ENCODE measurements at regions not wholly inside any gene's neighbourhood (a gene's known extent, or its start where the extent isn't known, plus 50 kb on each side); places are given as distances from the start of the nearest gene placed in this dataset.

GRCh38 chr18:76098674-76099411, 396.2 kb downstream of the ZNF516 start:
- DNase-seq (ENCODE audit: low spot score): no peak
- no peaks in the 10 kb centered on the region for H3K36me3 ChIP-seq (ENCODE audit: insufficient read depth, low read length)
- H3K9me2 ChIP-seq (ENCODE audit: insufficient read depth, low read length): no peaks in the 10 kb centered on the region
- H4K20me1 ChIP-seq (ENCODE audit: insufficient read depth, low read length): no peaks in the 10 kb centered on the region
- TF ChIP-seq CTCF (conservative IDR thresholded peaks at IDR 0.05; ENCODE audit: low read length): no peak
- TF ChIP-seq EZH2phosphoT487 (IDR thresholded peaks at IDR 0.05; ENCODE audit: borderline replicate concordance, low read depth, low read length): no peak
- ChIA-PET POLR2A (no interaction called here), CTCF (ENCODE audit: unreplicated experiment) (no interaction called here)
- intact Hi-C loops (cut with micrococcal nuclease; ENCODE audit: unreplicated experiment): no loop called here
- H2AFZ ChIP-seq (ENCODE audit: low read length): no peak overlapping the region
- no peaks in the 10 kb centered on the region for H3K79me2 ChIP-seq (ENCODE audit: insufficient read depth, low read depth, low read length)
- no peak overlapping the region for H3K4me3 ChIP-seq (ENCODE audit: low read depth, low read length, poor library complexity, severe bottlenecking)
- no peak overlapping the region for H3K27ac ChIP-seq (ENCODE audit: low read depth, low read length, poor library complexity, severe bottlenecking)
- BruUV-seq (replicated peaks): no TSS peak
- H3K4me2 ChIP-seq (ENCODE audit: low read length): no peak overlapping the region
- H3K4me1 ChIP-seq (ENCODE audit: insufficient read depth, low read length, poor library complexity, severe bottlenecking): no peaks in the 10 kb centered on the region
- no peaks in the 10 kb centered on the region for H3K9me3 ChIP-seq (ENCODE audit: low read length)

GRCh38 chr18:76081536-76081935, 413.5 kb downstream of the ZNF516 start:
- Histone ChIP-seq H3K4me1 (ENCODE audit: insufficient read depth, low read length, poor library complexity, severe bottlenecking) (no peaks in the 10 kb centered on the region), H3K4me2 (ENCODE audit: low read length) (no peak overlapping the region), H2AFZ (ENCODE audit: low read length) (no peak overlapping the region), H4K20me1 (ENCODE audit: insufficient read depth, low read length) (no peaks in the 10 kb centered on the region), H3K9me2 (ENCODE audit: insufficient read depth, low read length) (no peaks in the 10 kb centered on the region), H3K27ac (ENCODE audit: low read depth, low read length, poor library complexity, severe bottlenecking) (no peak overlapping the region), H3K9me3 (ENCODE audit: low read length) (no peaks in the 10 kb centered on the region), H3K36me3 (ENCODE audit: insufficient read depth, low read length) (no peaks in the 10 kb centered on the region), H3K4me3 (ENCODE audit: low read depth, low read length, poor library complexity, severe bottlenecking) (no peak overlapping the region), H3K79me2 (ENCODE audit: insufficient read depth, low read depth, low read length) (no peaks in the 10 kb centered on the region)
- POLR2A ChIA-PET: no interaction called here
- no peak for TF ChIP-seq CTCF (conservative IDR thresholded peaks at IDR 0.05; ENCODE audit: low read length)
- TF ChIP-seq EZH2phosphoT487 (IDR thresholded peaks at IDR 0.05; ENCODE audit: borderline replicate concordance, low read depth, low read length): no peak
- CTCF ChIA-PET (ENCODE audit: unreplicated experiment): no interaction called here
- no TSS peak for BruUV-seq (replicated peaks)
- intact Hi-C loops (cut with micrococcal nuclease; ENCODE audit: unreplicated experiment): no loop called here
- no peak for DNase-seq (ENCODE audit: low spot score)

GRCh38 chr18:76080430-76080829, 414.6 kb downstream of the ZNF516 start:
- DNase-seq (ENCODE audit: low spot score): no peak
- Histone ChIP-seq H2AFZ (ENCODE audit: low read length) (no peak overlapping the region), H4K20me1 (ENCODE audit: insufficient read depth, low read length) (no peaks in the 10 kb centered on the region), H3K4me1 (ENCODE audit: insufficient read depth, low read length, poor library complexity, severe bottlenecking) (no peaks in the 10 kb centered on the region), H3K36me3 (ENCODE audit: insufficient read depth, low read length) (no peaks in the 10 kb centered on the region), H3K79me2 (ENCODE audit: insufficient read depth, low read depth, low read length) (no peaks in the 10 kb centered on the region), H3K27ac (ENCODE audit: low read depth, low read length, poor library complexity, severe bottlenecking) (no peak overlapping the region), H3K4me2 (ENCODE audit: low read length) (no peak overlapping the region), H3K9me3 (ENCODE audit: low read length) (no peaks in the 10 kb centered on the region), H3K4me3 (ENCODE audit: low read depth, low read length, poor library complexity, severe bottlenecking) (no peak overlapping the region), H3K9me2 (ENCODE audit: insufficient read depth, low read length) (no peaks in the 10 kb centered on the region)
- TF ChIP-seq CTCF (conservative IDR thresholded peaks at IDR 0.05; ENCODE audit: low read length) (no peak), EZH2phosphoT487 (IDR thresholded peaks at IDR 0.05; ENCODE audit: borderline replicate concordance, low read depth, low read length) (no peak)
- ChIA-PET POLR2A (no interaction called here), CTCF (ENCODE audit: unreplicated experiment) (no interaction called here)
- intact Hi-C loops (cut with micrococcal nuclease; ENCODE audit: unreplicated experiment): no loop called here
- BruUV-seq (replicated peaks): no TSS peak
